Esophagus mucosa (tissue), 1 donor: ENCODE measurements at regions not wholly inside any gene's neighbourhood (a gene's known extent, or its start where the extent isn't known, plus 50 kb on each side); places are given as distances from the start of the nearest gene placed in this dataset.

Source experiments
- ATAC-seq: fragments of 200-7000 bp; cut with Tn5 transposase; one replicate; pipeline ENCODE4 v1.9.1; 2020
- donor health status: DM: yes; HTN: yes; CAD: no.

- ATAC-seq, result no peak
These were observed 141.1 kb downstream of the HNMT start for GRCh38 chr2:138105358-138105757.

- no peak for ATAC-seq
These were observed 142.3 kb downstream of the HNMT start for GRCh38 chr2:138106606-138107005.

- no peak for ATAC-seq
These were observed 143.0 kb downstream of the HNMT start for GRCh38 chr2:138107288-138107687.

- no peak for ATAC-seq
These were observed 146.3 kb downstream of the HNMT start for GRCh38 chr2:138110453-138111083.

- ATAC-seq, result no peak
These were observed 148.3 kb downstream of the HNMT start for GRCh38 chr2:138112536-138112935.

- no peak for ATAC-seq
These were observed 149.7 kb downstream of the HNMT start for GRCh38 chr2:138113871-138114525.

- ATAC-seq, result no peak
These were observed 151.4 kb downstream of the HNMT start for GRCh38 chr2:138115666-138116065.

- no peak for ATAC-seq
These were observed 152.2 kb downstream of the HNMT start for GRCh38 chr2:138116456-138116855.

- ATAC-seq, result peak; percentile 26
These were observed 157.7 kb downstream of the HNMT start for GRCh38 chr2:138121666-138122661.

GRCh38 chr2:138122891-138123290, 158.6 kb downstream of the HNMT start:
- no peak for ATAC-seq

GRCh38 chr2:138123741-138124140, 159.5 kb downstream of the HNMT start:
- ATAC-seq, result no peak

- ATAC-seq, result no peak
These were observed 160.2 kb downstream of the HNMT start for GRCh38 chr2:138124521-138124920.

- no peak for ATAC-seq
These were observed 161.3 kb downstream of the HNMT start for GRCh38 chr2:138125306-138126288.

- ATAC-seq, result no peak
These were observed 167.8 kb downstream of the HNMT start for GRCh38 chr2:138132108-138132507.

GRCh38 chr2:138137949-138138348, 173.7 kb downstream of the HNMT start:
- no peak for ATAC-seq

- ATAC-seq, result no peak
These were observed 183.5 kb downstream of the HNMT start for GRCh38 chr2:138147796-138148195.

- ATAC-seq, result no peak
These were observed 191.0 kb downstream of the HNMT start for GRCh38 chr2:138155304-138155703.

- ATAC-seq, result no peak
These were observed 193.1 kb downstream of the HNMT start for GRCh38 chr2:138157372-138157771.

GRCh38 chr2:138170485-138170884, 206.2 kb downstream of the HNMT start:
- ATAC-seq, result no peak

GRCh38 chr2:138171244-138171643, 207.0 kb downstream of the HNMT start:
- no peak for ATAC-seq

GRCh38 chr2:138175066-138175465, 210.8 kb downstream of the HNMT start:
- no peak for ATAC-seq

GRCh38 chr2:138176862-138177439, 212.7 kb downstream of the HNMT start:
- no peak for ATAC-seq
